H1 (cell line): ENCODE measurements at regions not wholly inside any gene's neighbourhood (a gene's known extent, or its start where the extent isn't known, plus 50 kb on each side); places are given as distances from the start of the nearest gene placed in this dataset.

Source experiments
- CTCF ChIA-PET: fragments of 300-600 bp; sonication (Branson Sonifier 250); formaldehyde crosslinking; loops from one replicate; lab custom pipeline; 2021; ENCODE audit not compliant: partially characterized antibody; lab: Charles Lee
- POLR2A ChIA-PET: fragments of 300-600 bp; sonication (Branson Sonifier 250); formaldehyde crosslinking; loops from one replicate; lab custom pipeline; 2021; ENCODE audit warnings: inconsistent platforms; ENCODE audit not compliant: partially characterized antibody; lab: Charles Lee
- DNase-seq, 2 experiments: peaks; one replicate each; pipeline versions ENCODE4 v3.0.0 to v3.0.0-alpha.2; 2010 to 2022; ENCODE audit warnings: low spot score in 2 of 2, low read depth in 1 of 2, mixed read lengths in 1 of 2
- FAIRE-seq: peaks from 2 replicates; lab custom pipeline; 2011; peaks lifted over from hg19 to GRCh38; lab: Jason Lieb, UNC
- H2AFZ ChIP-seq: 2 replicates; pipeline ENCODE4 v1.8.1; 2012; ENCODE audit warnings: low read length, inconsistent platforms
- H2AK5ac ChIP-seq: 2 replicates; pipeline ENCODE4 v1.6.1; 2013; ENCODE audit warnings: low read depth, low read length
- H2BK120ac ChIP-seq: replicated peaks from 2 replicates; pipeline ENCODE3; 2013; ENCODE audit warnings: low read depth, low read length, inconsistent platforms
- H2BK12ac ChIP-seq: 2 replicates; pipeline ENCODE4 v1.6.1; 2013; ENCODE audit warnings: low read depth, low read length
- H2BK15ac ChIP-seq: 2 replicates; pipeline ENCODE4 v1.6.1; 2013; ENCODE audit warnings: low read length
- H2BK20ac ChIP-seq: 2 replicates; pipeline ENCODE4 v1.6.1; 2013; ENCODE audit warnings: low read length
- H2BK5ac ChIP-seq: 2 replicates; pipeline ENCODE4 v1.6.1; 2013; ENCODE audit warnings: low read depth, low read length
- H3K14ac ChIP-seq: 2 replicates; pipeline ENCODE4 v1.6.1; 2013; ENCODE audit warnings: inconsistent platforms; ENCODE audit not compliant: insufficient read length
- H3K18ac ChIP-seq: 2 replicates; pipeline ENCODE4 v1.6.1; 2013; ENCODE audit warnings: low read length; ENCODE audit errors: extremely low read depth
- H3K23ac ChIP-seq: 2 replicates; pipeline ENCODE4 v1.6.1; 2013; ENCODE audit warnings: inconsistent platforms; ENCODE audit not compliant: insufficient read length
- H3K23me2 ChIP-seq: 2 replicates; pipeline ENCODE4 v1.6.1; 2013; ENCODE audit warnings: low read depth, low read length
- H3K27ac ChIP-seq: 2 replicates; pipeline ENCODE4 v1.6.1; 2011; ENCODE audit warnings: low read depth, low read length, inconsistent platforms
- H3K27me3 ChIP-seq, 4 experiments: replicated peaks in 1 of 4; 1 replicate in 1 of 4; 2 replicates in 3 of 4; pipeline versions ENCODE4 v1.6.1 to v1.8.1; 2011 to 2013; ENCODE audit warnings: low read length in 3 of 4, mild to moderate bottlenecking in 3 of 4, inconsistent platforms in 2 of 4, mixed read lengths in 2 of 4, moderate library complexity in 1 of 4; ENCODE audit not compliant: control insufficient read depth in 3 of 4, insufficient read depth in 3 of 4; ENCODE audit errors: extremely low read depth in 1 of 4
- H3K36me3 ChIP-seq, 4 experiments: 2 replicates each; pipeline versions ENCODE4 v1.6.1 to v1.8.1; 2011 to 2013; ENCODE audit warnings: mild to moderate bottlenecking in 4 of 4, low read length in 3 of 4, moderate library complexity in 2 of 4, control low read depth in 1 of 4, inconsistent platforms in 1 of 4; ENCODE audit not compliant: insufficient read depth in 4 of 4, control insufficient read depth in 2 of 4
- H3K4ac ChIP-seq: replicated peaks from 2 replicates; pipeline ENCODE3; 2013; ENCODE audit warnings: low read length, low read depth, mixed read lengths, inconsistent platforms; ENCODE audit not compliant: insufficient read length
- H3K4me1 ChIP-seq, 4 experiments: replicated peaks in 1 of 4; 1 replicate in 1 of 4; 2 replicates in 3 of 4; pipeline versions ENCODE4 v1.6.1 to v1.8.1; 2011 to 2013; ENCODE audit warnings: low read length in 3 of 4, inconsistent platforms in 2 of 4, mixed read lengths in 1 of 4; ENCODE audit not compliant: insufficient read depth in 4 of 4, control insufficient read depth in 3 of 4
- H3K4me2 ChIP-seq, 2 experiments: 2 replicates each; pipeline versions ENCODE4 v1.6.1 to v1.8.1; 2011 to 2013; ENCODE audit warnings: low read depth in 2 of 2, low read length in 2 of 2, control low read depth in 1 of 2, inconsistent platforms in 1 of 2, mild to moderate bottlenecking in 1 of 2; ENCODE audit not compliant: insufficient read depth in 1 of 2
- H3K4me3 ChIP-seq, 4 experiments: fragments of 200-600, 300-600 bp in 1 of 4; sonication (generic), shearing (Covaris generic), sonication (Bioruptor Twin) in 1 of 4; 2 replicates each; pipeline versions ENCODE4 v1.5.1 to v1.8.1; 2011 to 2016; ENCODE audit warnings: low read length in 4 of 4, low read depth in 3 of 4, control low read depth in 2 of 4, inconsistent platforms in 2 of 4, mild to moderate bottlenecking in 2 of 4, mixed read lengths in 1 of 4, moderate library complexity in 1 of 4; ENCODE audit not compliant: insufficient read depth in 2 of 4; ENCODE audit errors: extremely low read depth in 1 of 4
- H3K56ac ChIP-seq: replicated peaks from 2 replicates; pipeline ENCODE3; 2013; ENCODE audit warnings: low read depth, mild to moderate bottlenecking, mixed read lengths, low read length, inconsistent platforms; ENCODE audit not compliant: insufficient read length
- H3K79me1 ChIP-seq: 2 replicates; pipeline ENCODE4 v1.6.1; 2013; ENCODE audit warnings: low read depth, low read length, control low read depth
- H3K79me2 ChIP-seq, 2 experiments: 2 replicates each; pipeline versions ENCODE4 v1.6.1 to v1.8.1; 2012 to 2013; ENCODE audit warnings: low read length in 2 of 2, mild to moderate bottlenecking in 2 of 2, inconsistent platforms in 1 of 2; ENCODE audit not compliant: insufficient read depth in 2 of 2, control insufficient read depth in 1 of 2
- H3K9ac ChIP-seq, 4 experiments: replicated peaks in 1 of 4; 1 replicate in 1 of 4; 2 replicates in 3 of 4; pipeline versions ENCODE4 v1.6.1 to v1.8.1; 2011 to 2013; ENCODE audit warnings: low read depth in 3 of 4, low read length in 3 of 4, control low read depth in 2 of 4, mild to moderate bottlenecking in 2 of 4, moderate library complexity in 2 of 4, inconsistent platforms in 1 of 4; ENCODE audit errors: extremely low read depth in 1 of 4
- H3K9me3 ChIP-seq, 2 experiments: 2 replicates each; pipeline versions ENCODE4 v1.6.1 to v1.8.1; 2012 to 2013; ENCODE audit warnings: mild to moderate bottlenecking in 2 of 2, moderate library complexity in 2 of 2, control low read depth in 1 of 2, inconsistent platforms in 1 of 2, low read depth in 1 of 2, low read length in 1 of 2, mixed read lengths in 1 of 2; ENCODE audit not compliant: insufficient read depth in 2 of 2
- H4K20me1 ChIP-seq, 2 experiments: replicated peaks in 1 of 2; 2 replicates each; pipeline versions ENCODE3 to v1.8.1; 2011 to 2013; ENCODE audit warnings: inconsistent platforms in 2 of 2, low read length in 2 of 2, mild to moderate bottlenecking in 1 of 2; ENCODE audit not compliant: insufficient read depth in 2 of 2, control insufficient read depth in 1 of 2
- H4K5ac ChIP-seq: 2 replicates; pipeline ENCODE4 v1.6.1; 2013; ENCODE audit warnings: low read length, low read depth, mixed read lengths, inconsistent platforms; ENCODE audit not compliant: insufficient read length
- H4K8ac ChIP-seq: 2 replicates; pipeline ENCODE4 v1.8.0; 2013; ENCODE audit warnings: mild to moderate bottlenecking, moderate library complexity, low read length, inconsistent platforms; ENCODE audit not compliant: insufficient read depth; ENCODE audit errors: extremely low read depth
- H4K91ac ChIP-seq: replicated peaks from 2 replicates; pipeline ENCODE3; 2013; ENCODE audit warnings: low read length, mixed read lengths, inconsistent platforms; ENCODE audit not compliant: insufficient read length
- CHD2 ChIP-seq: IDR thresholded peaks from 2 replicates; pipeline ENCODE4 v1.6.1; 2012; ENCODE audit warnings: low read length, improper control_type of control experiment
- RAD21 ChIP-seq, 2 experiments: IDR thresholded peaks in 1 of 2; conservative IDR thresholded peaks in 1 of 2; 2 replicates each; pipeline ENCODE4 v1.6.1; 2011; ENCODE audit warnings: low read depth in 2 of 2, low read length in 2 of 2, improper control_type of control experiment in 1 of 2, inconsistent platforms in 1 of 2, mild to moderate bottlenecking in 1 of 2, moderate library complexity in 1 of 2
- WGBS, 2 experiments: shearing (Covaris generic) in 1 of 2; methylation state at CpG; one replicate each; pipeline versions ENCODE4 v1.1.6 to v1.1.7; 2013 to 2015; ENCODE audit warnings: low lambda C conversion rate in 2 of 2, mixed read lengths in 2 of 2, inconsistent platforms in 1 of 2, low coverage in 1 of 2, missing lambda C conversion rate in 1 of 2; ENCODE audit not compliant: insufficient replicate concordance in 2 of 2, insufficient coverage in 1 of 2, insufficient read length in 1 of 2; ENCODE audit errors: extremely low coverage in 1 of 2, missing lambda C conversion rate in 1 of 2; 5-methylcytosine and 5-hydroxymethylcytosine counted together

- Histone ChIP-seq H3K23me2 (no peaks in the 10 kb centered on the region), H3K4me2 (no peak overlapping the region), H2AFZ (0 out of 2 replicates have a peak overlapping the region, but pooled peaks have one; percentile 50), H3K23ac (no peak overlapping the region), H3K27ac (no peak overlapping the region), H3K14ac (no peak overlapping the region), H4K5ac (no peak overlapping the region), H3K56ac (no peak overlapping the region), H3K4me3 (no peak overlapping the region), H3K18ac (no peak overlapping the region), H2AK5ac (no peak overlapping the region), H3K9ac (no peak overlapping the region), H3K79me1 (no peaks in the 10 kb centered on the region), H4K8ac (no peak overlapping the region), H4K91ac (no peak overlapping the region), H3K4ac (no peak overlapping the region), H4K20me1 (no peaks in the 10 kb centered on the region), H2BK5ac (no peak overlapping the region), H2BK12ac (no peak overlapping the region), H3K79me2 (no peaks in the 10 kb centered on the region), H3K36me3 (no peaks in the 10 kb centered on the region), H2BK20ac (no peak overlapping the region), H3K4me1 (peaks cover 0 to 2% (median 0%) of the 10 kb centered on the region in 4 experiments; a peak in 1 of 7 replicates), H3K27me3 (no peaks in the 10 kb centered on the region; a peak in 1 of 7 replicates), H3K9me3 (no peaks in the 10 kb centered on the region), H2BK15ac (no peak overlapping the region), H2BK120ac (no peak overlapping the region)
- POLR2A ChIA-PET = no interaction called here
- 83% methylated on average over 4 of the region's 4 CpGs; no CpG with 5 or more reads in 1 of the 2 experiments for WGBS, 2 experiments
- FAIRE-seq (no peak), DNase-seq (no peak)
- TF ChIP-seq CHD2 = no peak
- TF ChIP-seq RAD21 (IDR thresholded peaks at IDR 0.05 in 1 of 2, conservative IDR thresholded peaks at IDR 0.05 in 1 of 2; ENCODE audit: low read depth in 2 of 2, low read length in 2 of 2) = peak in 1 of 2 experiments; percentile 8; a peak in 1 of 4 replicates
- CTCF ChIA-PET = no interaction called here
These were observed 726.4 kb upstream of the TYRP1 start for GRCh38 chr9:11966786-11967185.
